K562 (cell line): ENCODE measurements at regions not wholly inside any gene's neighbourhood (a gene's known extent, or its start where the extent isn't known, plus 50 kb on each side); places are given as distances from the start of the nearest gene placed in this dataset.

Experiments used
- ATAC-seq: fragments of 200-7000 bp; cut with Tn5 transposase; 3 replicates; pipeline ENCODE4 v1.9.1; 2020; ENCODE audit warnings: moderate library complexity
- BruUV-seq: library from RNA; stranded (reverse); fragments of 400-500 nt; replicated peaks from 2 replicates; lab custom pipeline; 2021; lab: Mats Ljungman, UMichigan
- CTCF ChIA-PET: fragments of 300-600 bp; formaldehyde crosslinking; extraction: SDS; loops from one replicate; lab custom pipeline; 2021; ENCODE audit warnings: low intra/inter-chr PET ratio; lab: Yijun Ruan, JAX
- POLR2A ChIA-PET: fragments of 300-600, 350-650 bp; sonication (Branson Sonifier 250); formaldehyde crosslinking; extraction: SDS; loops from one replicate; lab custom pipeline; 2021; ENCODE audit warnings: antibody characterized with exemption, inconsistent platforms; lab: Yijun Ruan, JAX
- DNase-seq, 4 experiments: peaks; one replicate each; pipeline versions ENCODE4 v3.0.0 to v3.0.0-alpha.2; 2011 to 2018; ENCODE audit warnings: low spot score in 3 of 4, mixed read lengths in 3 of 4; ENCODE audit errors: extremely low read depth in 1 of 4
- FAIRE-seq: peaks from 2 replicates; lab custom pipeline; 2011; peaks lifted over from hg19 to GRCh38; lab: Jason Lieb, UNC
- H2AFZ ChIP-seq: 2 replicates; pipeline ENCODE4 v1.6.0; 2011; ENCODE audit warnings: low read depth, low read length, control low read depth, inconsistent platforms
- H3K27ac ChIP-seq: fragments of 200-600 bp; 3 replicates; pipeline ENCODE4 v1.8.0; 2011; ENCODE audit warnings: low read depth, mild to moderate bottlenecking, control low read depth, inconsistent platforms, low read length, moderate library complexity, mixed read lengths; ENCODE audit errors: extremely low read depth
- H3K27me3 ChIP-seq, 2 experiments: fragments of 300-600 bp in 1 of 2; 2 replicates in 1 of 2; 3 replicates in 1 of 2; pipeline versions ENCODE4 v1.6.0 to v1.8.0; 2011; ENCODE audit warnings: inconsistent platforms in 2 of 2, low read length in 2 of 2, mild to moderate bottlenecking in 1 of 2, mixed read lengths in 1 of 2, moderate library complexity in 1 of 2; ENCODE audit not compliant: control insufficient read depth in 2 of 2, insufficient read depth in 2 of 2
- H3K36me3 ChIP-seq: fragments of 300-600 bp; 3 replicates; pipeline ENCODE4 v1.8.0; 2011; ENCODE audit warnings: mild to moderate bottlenecking, low read length, inconsistent platforms; ENCODE audit not compliant: control insufficient read depth, insufficient read depth
- H3K4me1 ChIP-seq, 2 experiments: fragments of 200-600 bp in 1 of 2; replicated peaks in 1 of 2; 2 replicates in 1 of 2; 3 replicates in 1 of 2; pipeline versions ENCODE4 v1.5.1 to v1.8.0; 2011; ENCODE audit warnings: inconsistent platforms in 2 of 2, low read length in 2 of 2, mild to moderate bottlenecking in 1 of 2, mixed read lengths in 1 of 2, moderate library complexity in 1 of 2; ENCODE audit not compliant: control insufficient read depth in 2 of 2, insufficient read depth in 2 of 2
- H3K4me2 ChIP-seq: 2 replicates; pipeline ENCODE4 v1.6.1; 2011; ENCODE audit warnings: low read length, control low read depth, inconsistent platforms, mixed read lengths; ENCODE audit not compliant: insufficient read depth
- H3K4me3 ChIP-seq: fragments of 200-600 bp; sonication (generic), shearing (Covaris generic); 2 replicates; pipeline ENCODE4 v1.5.1; 2016; ENCODE audit warnings: control low read depth, inconsistent platforms
- H3K79me2 ChIP-seq: fragments of 200-600 bp; 3 replicates; pipeline ENCODE4 v1.8.0; 2011; ENCODE audit warnings: low read length, inconsistent platforms; ENCODE audit not compliant: control insufficient read depth, insufficient read depth
- H3K9ac ChIP-seq, 2 experiments: 2 replicates each; pipeline versions ENCODE4 v1.6.0 to v1.6.1; 2011; ENCODE audit warnings: low read depth in 2 of 2, low read length in 2 of 2, control low read depth in 1 of 2, inconsistent platforms in 1 of 2, mild to moderate bottlenecking in 1 of 2, mixed read lengths in 1 of 2; ENCODE audit not compliant: insufficient read depth in 1 of 2
- H3K9me1 ChIP-seq: one replicate; pipeline ENCODE4 v1.6.0; 2011; ENCODE audit warnings: inconsistent platforms, mild to moderate bottlenecking, low read length, moderate library complexity; ENCODE audit not compliant: control insufficient read depth, insufficient read depth
- H3K9me3 ChIP-seq: replicated peaks from 2 replicates; pipeline ENCODE4 v1.5.1; 2011; ENCODE audit warnings: low read depth, low read length, inconsistent platforms; ENCODE audit not compliant: control insufficient read depth, insufficient read depth
- H4K20me1 ChIP-seq: replicated peaks from 2 replicates; pipeline ENCODE4 v1.6.1; 2011; ENCODE audit warnings: low read length, inconsistent platforms, mixed read lengths; ENCODE audit not compliant: control insufficient read depth, insufficient read depth
- KHSRP ChIP-seq: fragments of 450-650 bp; IDR thresholded peaks from 2 replicates; pipeline ENCODE4 v1.6.1; 2017
- NONO ChIP-seq, 2 experiments: fragments of 200-400 bp in 1 of 2; fragments of 450-650 bp in 1 of 2; formaldehyde crosslinking in 1 of 2; IDR thresholded peaks; 2 replicates each; pipeline ENCODE4 v1.6.1; 2017; ENCODE audit warnings: low read depth in 2 of 2, mild to moderate bottlenecking in 2 of 2, moderate library complexity in 2 of 2, low read length in 1 of 2
- OTX1 ChIP-seq: fragments of 450-650 bp; formaldehyde crosslinking; IDR thresholded peaks from 2 replicates; pipeline ENCODE4 v1.4.0; 2022; ENCODE audit warnings: mild to moderate bottlenecking
- POLR2B ChIP-seq: fragments of 450-650 bp; IDR thresholded peaks from 2 replicates; pipeline ENCODE4 v1.6.1; 2018; ENCODE audit warnings: low read depth; ENCODE audit not compliant: partially characterized antibody
- RB1 ChIP-seq: fragments of 450-650 bp; IDR thresholded peaks from 2 replicates; pipeline ENCODE4 v1.6.1; 2017; ENCODE audit warnings: low read depth, mild to moderate bottlenecking
- SLC30A9 ChIP-seq: fragments of 250-450 bp; sonication (Bioruptor Pico); IDR thresholded peaks from 2 replicates; pipeline ENCODE4 v1.8.0; 2022; ENCODE audit warnings: mild to moderate bottlenecking, moderate library complexity
- SNRNP70 ChIP-seq: fragments of 200-400 bp; formaldehyde crosslinking; optimal IDR thresholded peaks from 2 replicates; pipeline ENCODE3; 2017; ENCODE audit warnings: low read depth, low read length
- ZC3H4 ChIP-seq: sonication (generic); formaldehyde crosslinking; IDR thresholded peaks from 2 replicates; pipeline ENCODE4 v1.9.0; 2021; ENCODE audit warnings: missing genetic modification reagents, borderline replicate concordance
- ZNF12 ChIP-seq: sonication (generic); formaldehyde crosslinking; IDR thresholded peaks from 2 replicates; pipeline ENCODE4 v1.4.0; 2020; ENCODE audit warnings: mild to moderate bottlenecking, missing genetic modification reagents
- ZNF778 ChIP-seq: fragments of 450-650 bp; formaldehyde crosslinking; IDR thresholded peaks from 2 replicates; pipeline ENCODE4 v1.4.0; 2020; ENCODE audit warnings: mild to moderate bottlenecking, moderate library complexity
- WGBS: fragments of 100-300 bp; shearing (Covaris generic); methylation state at CpG from one replicate; pipeline ENCODE4 v1.1.6; 2016; ENCODE audit warnings: low coverage, mixed read lengths; ENCODE audit not compliant: insufficient coverage; ENCODE audit errors: missing lambda C conversion rate; 5-methylcytosine and 5-hydroxymethylcytosine counted together
- in situ Hi-C: fragments of 300-500 bp; cut with MboI; formaldehyde crosslinking; loops from 4 replicates; pipeline ENCODE4 v1.15.0; 2018; ENCODE audit warnings: inconsistent platforms, mixed read lengths
- intact Hi-C: fragments of 100-400 bp; cut with micrococcal nuclease; formaldehyde crosslinking; loops from 2 replicates; pipeline ENCODE4 v1.14.2; 2022
- TF ChIP-seq, protein P1 (sequence below): fragments of 450-650 bp; IDR thresholded peaks from 2 replicates; pipeline ENCODE4 v1.6.1; 2018; ENCODE audit warnings: mild to moderate bottlenecking, low read depth; ENCODE audit not compliant: partially characterized antibody
- TF ChIP-seq, protein P2 (sequence below): IDR thresholded peaks from 2 replicates; pipeline ENCODE4 v1.6.1; 2016; ENCODE audit warnings: missing genetic modification characterization, missing compliant biosample characterization

DNA sequence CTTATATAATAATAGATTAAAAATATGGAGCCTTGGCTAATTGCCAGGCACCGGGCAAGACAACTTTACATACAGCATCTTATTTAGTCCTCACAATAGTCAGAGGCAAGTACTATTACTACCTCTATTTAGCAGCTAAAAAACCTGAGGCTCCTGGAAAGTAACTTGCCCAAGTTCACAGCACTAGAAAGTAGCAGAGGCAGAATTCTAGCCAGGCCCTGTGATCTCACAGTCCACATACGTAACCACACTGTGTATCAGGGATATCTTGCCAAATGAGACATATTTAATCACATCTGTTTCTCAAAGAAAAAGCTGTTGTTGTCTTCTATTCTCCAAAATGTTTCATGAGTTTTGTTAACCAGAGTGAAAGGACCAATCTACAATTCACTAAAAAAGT, 378.5 kb downstream of the PLPP3 start (continued):
- TF ChIP-seq NONO (IDR thresholded peaks at IDR 0.05; ENCODE audit: low read depth in 2 of 2, low read length in 1 of 2): no peak
- TF ChIP-seq KHSRP: no peak
- TF ChIP-seq SNRNP70: no peak

DNA sequence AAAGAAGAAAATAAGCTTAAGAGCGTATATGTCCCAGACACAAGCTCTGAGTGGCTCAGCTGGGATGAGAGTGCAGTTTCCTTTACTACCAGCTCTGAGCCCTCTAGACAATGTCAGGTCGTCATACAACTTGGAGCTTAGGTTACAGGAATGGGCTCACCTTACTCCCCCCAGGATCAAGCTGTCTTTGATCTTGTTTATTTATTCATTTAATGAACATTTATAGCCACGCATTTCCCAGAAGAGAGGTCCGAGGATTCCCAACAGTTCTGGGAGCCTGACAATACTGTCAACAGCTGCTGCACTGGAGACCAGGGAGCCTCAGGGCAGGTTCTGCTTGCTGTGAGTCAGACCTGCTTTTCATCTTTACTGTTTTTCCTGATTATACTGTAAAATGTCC, 378.9 kb downstream of the PLPP3 start:
- no peak for FAIRE-seq
- no peaks in the 10 kb centered on the region for H4K20me1 ChIP-seq
- no peaks in the 10 kb centered on the region for H3K36me3 ChIP-seq
- in situ Hi-C loops: no loop called here
- H3K9ac ChIP-seq: no peak overlapping the region
- H3K27ac ChIP-seq: no peak overlapping the region
- no peak overlapping the region for H3K4me2 ChIP-seq
- no peak overlapping the region for H2AFZ ChIP-seq
- H3K4me1 ChIP-seq: no peaks in the 10 kb centered on the region
- no peaks in the 10 kb centered on the region for H3K27me3 ChIP-seq
- ATAC-seq: no peak
- intact Hi-C loops: no loop called here
- 0% methylated on average over 4 of the region's 4 CpGs for WGBS
- CTCF ChIA-PET: no interaction called here
- no peak for DNase-seq
- H3K79me2 ChIP-seq: no peaks in the 10 kb centered on the region
- no peaks in the 10 kb centered on the region for H3K9me1 ChIP-seq
- POLR2A ChIA-PET: no interaction called here
- H3K4me3 ChIP-seq: no peak overlapping the region
- no TSS peak for BruUV-seq
- TF ChIP-seq, protein P1, sequence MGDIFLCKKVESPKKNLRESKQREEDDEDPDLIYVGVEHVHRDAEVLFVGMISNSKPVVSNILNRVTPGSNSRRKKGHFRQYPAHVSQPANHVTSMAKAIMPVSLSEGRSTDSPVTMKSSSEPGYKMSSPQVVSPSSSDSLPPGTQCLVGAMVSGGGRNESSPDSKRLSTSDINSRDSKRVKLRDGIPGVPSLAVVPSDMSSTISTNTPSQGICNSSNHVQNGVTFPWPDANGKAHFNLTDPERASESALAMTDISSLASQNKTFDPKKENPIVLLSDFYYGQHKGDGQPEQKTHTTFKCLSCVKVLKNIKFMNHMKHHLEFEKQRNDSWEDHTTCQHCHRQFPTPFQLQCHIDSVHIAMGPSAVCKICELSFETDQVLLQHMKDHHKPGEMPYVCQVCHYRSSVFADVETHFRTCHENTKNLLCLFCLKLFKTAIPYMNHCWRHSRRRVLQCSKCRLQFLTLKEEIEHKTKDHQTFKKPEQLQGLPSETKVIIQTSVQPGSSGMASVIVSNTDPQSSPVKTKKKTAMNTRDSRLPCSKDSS: no peak
- TF ChIP-seq POLR2B (no peak), OTX1 (CRISPR knock-in tag) (no peak), SLC30A9 (CRISPR knock-in tag) (no peak), ZC3H4 (CRISPR knock-in tag) (no peak), ZNF12 (no peak), ZNF778 (CRISPR knock-in tag) (no peak), RB1 (no peak)
- TF ChIP-seq, protein P2, sequence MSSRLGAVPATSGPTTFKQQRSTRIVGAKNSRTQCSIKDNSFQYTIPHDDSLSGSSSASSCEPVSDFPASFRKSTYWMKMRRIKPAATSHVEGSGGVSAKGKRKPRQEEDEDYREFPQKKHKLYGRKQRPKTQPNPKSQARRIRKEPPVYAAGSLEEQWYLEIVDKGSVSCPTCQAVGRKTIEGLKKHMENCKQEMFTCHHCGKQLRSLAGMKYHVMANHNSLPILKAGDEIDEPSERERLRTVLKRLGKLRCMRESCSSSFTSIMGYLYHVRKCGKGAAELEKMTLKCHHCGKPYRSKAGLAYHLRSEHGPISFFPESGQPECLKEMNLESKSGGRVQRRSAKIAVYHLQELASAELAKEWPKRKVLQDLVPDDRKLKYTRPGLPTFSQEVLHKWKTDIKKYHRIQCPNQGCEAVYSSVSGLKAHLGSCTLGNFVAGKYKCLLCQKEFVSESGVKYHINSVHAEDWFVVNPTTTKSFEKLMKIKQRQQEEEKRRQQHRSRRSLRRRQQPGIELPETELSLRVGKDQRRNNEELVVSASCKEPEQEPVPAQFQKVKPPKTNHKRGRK: no peak
- no peaks in the 10 kb centered on the region for H3K9me3 ChIP-seq
